GM12878 (cell line): ENCODE measurements at regions not wholly inside any gene's neighbourhood (a gene's known extent, or its start where the extent isn't known, plus 50 kb on each side); places are given as distances from the start of the nearest gene placed in this dataset.
A peak's percentile ranks its signal among the peaks of the same experiment; 100 is the strongest.

Experiments used
- ATAC-seq: fragments of 200-7000 bp; cut with Tn5 transposase; 3 replicates; pipeline ENCODE4 v1.9.1; 2020; ENCODE audit warnings: mild to moderate bottlenecking, moderate library complexity
- BruUV-seq: library from RNA; stranded (reverse); fragments of 400-500 nt; replicated peaks from 2 replicates; lab custom pipeline; 2021; lab: Mats Ljungman, UMichigan
- CTCF ChIA-PET: fragments of 300-600 bp; sonication (Branson Sonifier 250); formaldehyde crosslinking; extraction: SDS; loops from one replicate; lab custom pipeline; 2021; ENCODE audit warnings: inconsistent platforms; lab: Yijun Ruan, JAX
- POLR2A ChIA-PET: fragments of 350-600 bp; formaldehyde crosslinking; extraction: SDS; loops from one replicate; lab custom pipeline; 2021; ENCODE audit warnings: inconsistent platforms; lab: Charles Lee
- RAD21 ChIA-PET: fragments of 300-600 bp; sonication (Branson Sonifier 250); formaldehyde crosslinking; loops from one replicate; lab custom pipeline; 2023; ENCODE audit warnings: antibody characterized with exemption; ENCODE audit not compliant: unreplicated experiment; lab: Charles Lee
- SMC1A ChIA-PET: fragments of 300-600 bp; sonication (Branson Sonifier 250); formaldehyde crosslinking; loops from one replicate; lab custom pipeline; 2023; ENCODE audit not compliant: unreplicated experiment, uncharacterized antibody; lab: Charles Lee
- DNase-seq: peaks from one replicate; pipeline ENCODE4 v3.0.0-alpha.2; 2011; ENCODE audit warnings: low read depth, low spot score
- FAIRE-seq: peaks from 3 replicates; lab custom pipeline; 2011; peaks lifted over from hg19 to GRCh38; lab: Jason Lieb, UNC
- H2AFZ ChIP-seq: 2 replicates; pipeline ENCODE4 v1.6.0; 2011; ENCODE audit warnings: low read depth, low read length, control low read depth; ENCODE audit not compliant: control insufficient read depth
- H3K27ac ChIP-seq: 2 replicates; pipeline ENCODE4 v1.5.1; 2011; ENCODE audit warnings: control low read depth; ENCODE audit not compliant: control insufficient read depth, insufficient read depth
- H3K27me3 ChIP-seq, 2 experiments: replicated peaks in 1 of 2; 2 replicates each; pipeline versions ENCODE4 v1.6.0 to v1.6.1; 2011; ENCODE audit warnings: low read length in 1 of 2; ENCODE audit not compliant: control insufficient read depth in 2 of 2, insufficient read depth in 2 of 2
- H3K36me3 ChIP-seq, 2 experiments: 2 replicates each; pipeline ENCODE4 v1.5.1; 2011; ENCODE audit warnings: low read length in 1 of 2; ENCODE audit not compliant: control insufficient read depth in 2 of 2, insufficient read depth in 2 of 2
- H3K4me1 ChIP-seq: 2 replicates; pipeline ENCODE4 v1.6.1; 2011; ENCODE audit warnings: mild to moderate bottlenecking, low read length, moderate library complexity, mixed read lengths; ENCODE audit not compliant: control insufficient read depth, insufficient read depth
- H3K4me2 ChIP-seq: 2 replicates; pipeline ENCODE4 v1.6.0; 2011; ENCODE audit warnings: control low read depth; ENCODE audit not compliant: control insufficient read depth, insufficient read depth
- H3K4me3 ChIP-seq: fragments of 200-600 bp; sonication (generic); 2 replicates; pipeline ENCODE4 v1.5.1; 2016
- H3K79me2 ChIP-seq: 2 replicates; pipeline ENCODE4 v1.6.0; 2011; ENCODE audit warnings: low read length; ENCODE audit not compliant: control insufficient read depth, insufficient read depth
- H3K9ac ChIP-seq: 2 replicates; pipeline ENCODE4 v1.8.0; 2011; ENCODE audit warnings: low read length, control low read depth, mixed read lengths; ENCODE audit not compliant: control insufficient read depth, insufficient read depth
- H3K9me3 ChIP-seq: replicated peaks from 3 replicates; pipeline ENCODE4 v1.5.1; 2011; ENCODE audit warnings: mild to moderate bottlenecking, low read length; ENCODE audit not compliant: control insufficient read depth, insufficient read depth
- H4K20me1 ChIP-seq: 2 replicates; pipeline ENCODE4 v1.6.0; 2011; ENCODE audit not compliant: control insufficient read depth, insufficient read depth
- BMI1 ChIP-seq: fragments of 450-650 bp; IDR thresholded peaks from 2 replicates; pipeline ENCODE4 v1.6.1; 2016; ENCODE audit warnings: mild to moderate bottlenecking, moderate library complexity, borderline replicate concordance
- CUX1 ChIP-seq: IDR thresholded peaks from 2 replicates; pipeline ENCODE4 v1.6.1; 2012; ENCODE audit warnings: improper control_type of control experiment, low read depth, low read length; ENCODE audit not compliant: insufficient replicate concordance
- IKZF2 ChIP-seq, 2 experiments: fragments of 450-650 bp; IDR thresholded peaks; 2 replicates each; pipeline ENCODE4 v1.6.1; 2017; ENCODE audit warnings: mild to moderate bottlenecking in 2 of 2, moderate library complexity in 2 of 2
- RAD21 ChIP-seq: IDR thresholded peaks from 2 replicates; pipeline ENCODE4 v1.6.1; 2011; ENCODE audit warnings: mild to moderate bottlenecking, low read depth, low read length, moderate library complexity; ENCODE audit not compliant: insufficient read depth
- STAT1 ChIP-seq: fragments of 450-650 bp; conservative IDR thresholded peaks from 2 replicates; pipeline ENCODE4 v1.6.1; 2014; ENCODE audit warnings: antibody characterized with exemption, mild to moderate bottlenecking
- WGBS: methylation state at CpG from one replicate; pipeline ENCODE4 v1.1.6; 2016; ENCODE audit warnings: low lambda C conversion rate; ENCODE audit not compliant: insufficient replicate concordance, insufficient coverage; ENCODE audit errors: missing lambda C conversion rate; 5-methylcytosine and 5-hydroxymethylcytosine counted together
- in situ Hi-C: fragments of 300-500 bp; cut with MboI; formaldehyde crosslinking; loops from 9 replicates; pipeline ENCODE4 v1.14.3; 2018; ENCODE audit warnings: mixed read lengths
- intact Hi-C: fragments of 100-400 bp; cut with micrococcal nuclease; formaldehyde crosslinking; loops from one replicate; pipeline ENCODE4 v1.14.2; 2022; ENCODE audit not compliant: unreplicated experiment

DNA sequence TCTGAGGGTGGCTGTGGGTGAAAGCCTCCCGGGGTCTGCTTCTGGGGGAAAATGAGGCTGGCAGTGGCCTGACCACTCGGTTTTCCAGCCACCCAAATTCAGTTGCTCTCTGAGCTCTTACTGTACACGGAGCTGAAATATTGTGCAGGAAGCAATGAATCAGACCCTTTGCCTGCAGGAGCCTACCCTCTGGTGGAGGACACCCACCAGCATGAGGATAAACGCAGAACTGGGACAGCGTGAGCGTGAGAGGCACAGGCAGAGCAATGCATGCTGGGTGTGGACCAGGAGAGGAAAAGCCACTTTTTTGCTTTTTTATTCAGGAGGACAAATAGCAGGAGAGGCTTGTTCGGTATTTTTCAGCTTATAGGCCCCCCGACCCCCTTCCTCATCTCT lies 298.0 kb downstream of the QKI start:
- H3K9ac ChIP-seq = no peak overlapping the region
- SMC1A ChIA-PET = no interaction called here
- peaks cover 50% of the 10 kb centered on the region for H3K4me1 ChIP-seq
- peak overlapping the region; percentile 74 for H3K4me2 ChIP-seq
- no peak for TF ChIP-seq BMI1
- no peak for TF ChIP-seq IKZF2 (IDR thresholded peaks at IDR 0.05)
- TF ChIP-seq CUX1 = no peak
- TF ChIP-seq RAD21 = 0 out of 2 replicates have a peak, but pooled peaks have one; percentile 15
- TF ChIP-seq STAT1 = no peak
- TF ChIP-seq, all 136 proteins: peak for 1
- intact Hi-C loops = no loop called here
- Histone ChIP-seq H3K79me2 (no peaks in the 10 kb centered on the region), H4K20me1 (no peaks in the 10 kb centered on the region), H3K27ac (peak overlapping the region; percentile 42; the same call in 1 of the 2 replicates), H3K9me3 (no peaks in the 10 kb centered on the region; the same call in 2 of the 3 replicates), H3K36me3 (no peaks in the 10 kb centered on the region), H2AFZ (peak overlapping the region; percentile 49; the same call in 1 of the 2 replicates), H3K4me3 (no peak overlapping the region), H3K27me3 (no peaks in the 10 kb centered on the region)
- in situ Hi-C loops = no loop called here
- ATAC-seq (no peak; the same call in 2 of the 3 replicates), DNase-seq (no peak), FAIRE-seq (no peak)
- POLR2A ChIA-PET = no interaction called here
- BruUV-seq = no TSS peak
- RAD21 ChIA-PET = no interaction called here
- CTCF ChIA-PET = no interaction called here
- WGBS = 57% methylated on average over 8 of the region's 8 CpGs
